Iris pigment epithelial cell (primary cell): ENCODE measurements at regions not wholly inside any gene's neighbourhood (a gene's known extent, or its start where the extent isn't known, plus 50 kb on each side); places are given as distances from the start of the nearest gene placed in this dataset.

Experiments
- DNase-seq: peaks from one replicate; pipeline ENCODE4 v3.0.0-alpha.2; 2011; ENCODE audit warnings: low read depth

DNA sequence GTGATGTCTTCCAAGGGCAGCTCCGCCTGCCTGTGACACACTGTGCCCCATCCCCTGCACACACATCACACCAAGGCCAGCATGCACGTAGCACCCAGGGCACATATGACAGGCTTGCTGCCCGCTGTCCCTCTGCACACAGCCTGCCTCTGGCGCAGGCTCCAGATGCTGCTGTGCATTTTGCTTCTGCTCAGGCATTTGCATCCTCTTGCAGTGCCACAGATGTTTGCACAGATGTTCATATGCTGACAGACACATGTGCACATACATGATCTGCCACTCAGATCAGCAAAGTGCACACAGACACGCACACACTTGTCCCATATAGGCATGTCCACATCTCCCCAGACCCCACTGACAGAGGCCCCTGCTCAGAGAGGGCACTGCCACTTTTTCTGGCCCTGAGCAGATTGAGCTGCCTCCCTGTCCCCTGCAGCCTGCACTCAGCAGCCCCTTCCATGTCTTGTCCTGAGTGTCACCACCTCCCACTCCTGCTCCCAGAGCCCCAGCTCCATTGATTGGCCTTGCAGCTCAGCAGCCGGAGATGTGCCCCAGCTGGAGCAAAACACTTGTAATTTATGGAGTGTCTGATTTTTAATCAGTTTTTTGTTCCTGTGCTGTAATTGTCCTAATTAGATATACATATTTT lies 115.1 kb upstream of the RPL38 start:
- no peak for DNase-seq

DNA sequence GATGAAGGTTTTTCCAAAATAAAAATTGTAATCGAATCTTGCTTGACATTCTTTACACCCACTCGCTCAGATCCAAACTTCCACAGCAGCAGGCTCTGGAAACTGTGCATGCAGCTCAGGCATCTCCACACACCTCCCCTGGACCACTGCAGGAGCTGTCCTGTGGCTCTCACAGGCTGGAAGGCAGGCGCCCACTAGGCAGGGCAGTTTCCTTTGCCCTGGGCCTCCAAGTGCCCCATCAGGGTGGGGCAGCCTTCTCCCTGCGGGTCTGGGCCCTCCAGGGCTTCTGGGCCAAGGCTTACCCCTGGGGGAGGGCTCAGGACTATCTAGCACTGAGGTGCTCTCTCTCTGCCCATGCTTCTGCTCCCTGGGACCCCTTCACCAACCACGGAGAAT lies 114.5 kb upstream of the RPL38 start:
- no peak for DNase-seq

DNA sequence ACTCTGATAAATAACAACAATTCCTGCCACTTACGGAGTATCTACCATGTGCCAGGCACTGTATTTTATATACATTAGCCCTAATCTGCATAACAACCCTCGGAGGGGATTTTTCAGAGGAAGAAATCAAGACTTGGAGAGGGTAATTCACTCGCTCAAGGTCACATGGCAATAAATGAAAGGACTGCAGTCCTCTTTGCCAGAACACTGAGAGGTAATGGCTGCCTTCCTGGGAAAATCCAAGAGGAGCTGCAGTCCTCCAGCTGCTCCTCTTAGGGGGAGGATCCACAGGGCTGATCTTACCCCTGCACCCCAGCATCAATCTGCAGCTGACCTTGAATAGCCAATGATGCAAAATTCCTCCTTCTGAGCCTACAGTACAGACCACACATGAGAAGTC lies 114.1 kb upstream of the RPL38 start:
- no peak for DNase-seq

DNA sequence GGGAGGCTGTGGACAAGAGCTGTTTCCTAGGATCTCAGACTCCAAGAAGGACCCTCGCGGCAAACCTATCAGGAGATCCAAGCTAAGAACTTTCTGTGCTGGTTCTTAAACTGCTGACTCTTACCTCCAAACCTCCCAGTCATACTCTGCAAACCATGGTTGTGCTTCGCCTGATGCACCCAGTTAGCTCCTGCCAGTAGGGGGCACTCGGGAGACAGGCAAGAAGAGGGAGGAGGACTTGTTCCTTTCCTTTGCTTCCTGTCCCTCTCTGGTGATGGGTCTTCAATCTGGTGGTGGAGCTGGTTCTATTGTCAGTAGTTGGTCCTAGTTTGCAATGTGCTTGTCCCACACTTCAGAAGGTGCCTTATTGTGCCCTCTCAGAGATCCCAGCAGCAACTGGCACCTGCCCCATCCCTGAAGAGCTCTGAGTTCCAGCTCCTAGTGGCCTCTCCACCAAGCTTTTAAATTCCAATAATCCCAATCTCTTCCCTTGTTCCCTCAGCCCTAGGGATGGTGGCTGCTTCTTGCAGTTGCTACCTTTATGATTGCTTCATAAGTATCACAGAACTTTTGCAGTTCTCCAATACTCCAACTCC lies 113.5 kb upstream of the RPL38 start:
- DNase-seq = peak; percentile 31

DNA sequence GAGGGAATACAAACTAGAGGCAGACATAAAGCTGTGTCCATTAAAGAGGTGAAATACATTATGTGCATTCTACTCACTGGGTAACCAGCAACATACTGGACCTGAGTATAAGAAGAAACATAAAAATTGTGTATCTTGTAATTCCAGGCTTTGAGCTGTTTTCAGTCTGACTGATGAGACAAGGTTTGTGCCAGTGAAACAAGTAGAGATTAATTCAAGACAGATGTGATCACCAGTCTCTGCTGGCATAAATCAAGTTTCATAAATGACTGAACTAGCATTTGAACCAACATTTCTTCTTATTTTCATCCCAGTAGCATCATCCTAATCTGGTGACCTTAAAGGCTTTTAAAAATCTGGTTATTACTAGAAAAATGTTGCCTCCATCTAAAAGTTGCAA lies 108.8 kb upstream of the RPL38 start:
- no peak for DNase-seq

DNA sequence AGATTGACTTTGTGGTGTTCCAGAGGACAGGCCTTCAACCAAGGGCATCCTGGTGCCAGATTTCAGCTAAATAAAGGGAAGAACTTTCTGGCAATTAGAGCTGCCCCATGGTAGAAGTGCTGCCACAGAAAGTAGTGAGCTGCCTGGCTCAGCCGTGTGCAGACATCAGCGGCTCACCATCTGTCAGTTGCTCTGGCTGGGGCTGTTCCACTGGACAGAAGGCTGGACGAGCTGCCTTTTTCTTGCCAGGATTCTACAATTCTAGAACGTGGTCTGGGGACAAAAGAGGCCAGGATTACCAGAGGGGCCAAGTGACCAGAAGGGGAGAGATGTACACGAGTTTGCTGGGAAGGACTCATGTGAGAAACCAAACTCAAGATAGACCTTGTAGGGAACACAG lies 107.0 kb upstream of the RPL38 start:
- no peak for DNase-seq

DNA sequence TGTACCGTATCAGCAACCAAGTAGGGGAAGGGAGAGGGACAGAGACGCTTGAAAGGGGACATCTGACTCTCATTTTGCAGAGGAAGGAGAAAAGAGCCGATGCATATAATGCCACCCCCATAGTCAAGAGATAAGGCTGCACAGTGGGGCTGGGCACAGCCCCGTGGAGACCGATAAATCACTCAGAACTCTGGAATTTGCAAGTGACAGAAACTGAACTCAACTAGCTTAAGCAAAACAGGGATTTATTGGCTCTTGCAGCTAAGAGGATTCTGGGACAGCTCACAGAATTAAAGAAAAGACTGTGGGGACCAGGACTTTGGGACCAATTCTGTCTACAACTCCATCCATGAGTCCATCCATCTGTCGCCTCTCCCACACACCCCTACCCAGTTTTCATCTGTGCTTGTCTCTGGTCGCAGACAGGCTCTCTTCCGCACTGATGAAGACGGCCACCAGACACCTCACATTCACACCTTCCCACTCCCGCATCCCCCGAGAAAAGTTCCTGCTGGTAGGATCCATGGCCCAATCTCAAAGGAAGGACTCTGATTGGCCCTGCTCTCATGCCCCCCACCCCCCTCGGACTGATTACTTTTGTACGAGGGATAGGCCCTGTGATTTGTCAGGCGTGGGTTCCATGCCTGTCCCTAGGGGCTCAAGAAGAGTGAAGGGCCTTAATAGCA lies 105.9 kb upstream of the RPL38 start:
- no peak for DNase-seq

DNA sequence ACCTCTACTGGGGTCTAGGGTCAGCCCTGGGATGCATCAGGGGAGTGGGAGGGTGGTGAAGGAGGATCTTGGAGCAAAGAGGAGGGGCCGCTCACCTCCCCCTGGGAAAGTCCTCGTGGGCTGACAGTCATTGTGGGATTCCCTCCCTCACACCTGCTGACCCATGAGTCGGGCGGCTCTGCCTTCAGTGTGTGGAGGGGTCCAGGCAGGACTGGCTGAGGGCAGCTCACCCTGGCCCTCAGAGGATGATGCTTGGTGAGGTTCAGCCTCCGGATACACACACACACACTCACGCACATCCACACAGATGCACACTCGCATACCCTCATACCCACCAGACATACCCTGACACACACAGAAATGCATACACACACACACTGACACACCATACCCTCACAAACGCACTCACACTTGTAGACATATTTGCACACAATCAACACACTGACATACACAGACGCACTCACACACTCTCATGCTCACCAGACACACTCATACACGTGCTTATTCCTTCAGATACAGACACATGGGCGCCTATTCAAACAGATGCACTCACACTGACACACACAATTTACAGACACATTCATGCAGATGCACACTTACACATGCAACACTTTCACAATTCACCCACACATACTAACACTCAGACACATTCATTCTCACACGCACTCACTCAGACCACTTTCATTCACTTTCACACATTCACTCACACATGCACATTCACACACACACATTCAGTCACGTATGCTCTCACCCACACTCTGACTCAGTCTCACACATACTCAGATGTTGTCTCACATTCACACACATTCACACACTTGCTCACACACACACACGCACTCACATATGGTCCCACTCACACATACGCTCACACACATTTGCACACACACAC lies 105.1 kb upstream of the RPL38 start:
- no peak for DNase-seq

DNA sequence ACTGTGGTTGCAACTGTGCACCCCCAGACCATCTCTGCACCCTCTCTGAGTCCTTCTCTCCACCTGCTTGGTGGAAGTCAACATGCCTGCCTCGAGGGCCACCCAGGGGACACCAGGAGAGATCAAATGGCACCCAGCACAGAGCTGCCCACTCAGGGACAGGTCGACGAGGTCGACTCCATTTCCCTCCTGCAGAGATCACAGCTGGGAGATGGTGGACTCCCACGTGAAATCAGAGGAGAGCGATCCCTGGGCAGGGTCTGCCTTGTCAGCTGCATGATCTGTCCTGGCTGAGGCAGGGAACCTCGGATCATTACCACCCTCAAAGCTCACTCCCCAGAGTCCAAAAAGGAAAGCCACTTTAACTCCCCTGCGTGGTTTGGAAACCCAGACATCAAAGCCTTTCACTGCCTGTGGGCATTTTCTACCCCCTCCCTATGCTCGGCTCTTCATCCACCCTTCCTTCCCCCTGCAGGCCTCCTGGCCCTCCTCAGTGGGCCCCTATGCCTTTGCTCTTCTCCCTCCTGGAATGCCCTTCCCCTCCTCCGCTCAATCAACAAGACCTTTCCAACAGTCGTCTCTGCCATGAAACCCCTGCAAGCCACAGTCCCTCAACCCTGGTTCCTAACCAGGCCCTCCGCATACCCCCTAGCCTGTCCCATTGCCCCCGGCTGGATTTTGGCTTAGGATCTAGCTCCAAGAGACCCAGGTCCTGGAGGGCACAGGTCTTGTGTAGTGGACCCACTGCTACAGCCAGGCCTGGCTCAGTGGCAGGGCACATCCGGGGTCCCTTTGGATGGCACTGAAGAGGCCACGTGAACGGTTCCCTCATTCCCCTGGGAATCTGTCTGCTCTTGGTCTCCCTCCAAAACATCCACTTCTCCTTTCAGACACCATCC lies 103.8 kb upstream of the RPL38 start:
- no peak for DNase-seq

DNA sequence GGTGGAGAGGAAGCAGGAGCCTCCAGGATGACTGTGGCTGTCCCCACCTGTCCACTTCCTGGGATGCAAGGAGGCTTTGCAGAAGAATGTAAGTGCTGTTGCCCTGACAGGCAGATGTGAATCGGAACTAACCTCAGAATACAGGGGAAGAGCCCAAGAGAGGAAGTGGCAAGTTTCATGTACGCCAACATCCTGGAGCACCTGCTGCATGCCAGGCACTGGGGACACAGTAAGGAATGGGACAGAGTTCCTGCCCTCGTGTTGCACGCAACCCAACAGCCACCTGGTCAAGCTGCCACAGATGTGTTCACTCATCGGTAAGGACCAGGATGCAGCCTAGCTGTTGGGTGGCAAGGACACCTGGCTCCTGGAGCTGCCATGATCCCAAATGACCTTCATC lies 98.6 kb upstream of the RPL38 start:
- no peak for DNase-seq

DNA sequence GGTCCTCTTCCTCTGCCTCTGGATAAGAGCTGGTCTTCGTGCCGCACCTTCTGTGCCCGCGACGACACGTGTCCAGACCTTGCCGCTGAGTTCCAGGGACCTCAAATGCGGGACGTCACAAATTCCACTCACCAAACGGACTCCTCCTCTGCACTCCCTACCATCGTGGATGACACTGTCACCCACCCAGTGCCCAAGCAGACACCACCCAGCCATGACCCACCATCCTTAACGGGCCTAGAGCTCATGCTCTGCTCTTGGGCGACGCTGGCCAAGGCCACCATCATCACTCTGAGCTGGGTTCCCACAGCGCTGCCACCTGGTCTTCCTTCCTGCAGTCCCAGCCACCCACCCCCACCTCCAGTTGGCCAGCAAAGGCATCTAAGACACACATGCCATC lies 96.4 kb upstream of the RPL38 start:
- no peak for DNase-seq

DNA sequence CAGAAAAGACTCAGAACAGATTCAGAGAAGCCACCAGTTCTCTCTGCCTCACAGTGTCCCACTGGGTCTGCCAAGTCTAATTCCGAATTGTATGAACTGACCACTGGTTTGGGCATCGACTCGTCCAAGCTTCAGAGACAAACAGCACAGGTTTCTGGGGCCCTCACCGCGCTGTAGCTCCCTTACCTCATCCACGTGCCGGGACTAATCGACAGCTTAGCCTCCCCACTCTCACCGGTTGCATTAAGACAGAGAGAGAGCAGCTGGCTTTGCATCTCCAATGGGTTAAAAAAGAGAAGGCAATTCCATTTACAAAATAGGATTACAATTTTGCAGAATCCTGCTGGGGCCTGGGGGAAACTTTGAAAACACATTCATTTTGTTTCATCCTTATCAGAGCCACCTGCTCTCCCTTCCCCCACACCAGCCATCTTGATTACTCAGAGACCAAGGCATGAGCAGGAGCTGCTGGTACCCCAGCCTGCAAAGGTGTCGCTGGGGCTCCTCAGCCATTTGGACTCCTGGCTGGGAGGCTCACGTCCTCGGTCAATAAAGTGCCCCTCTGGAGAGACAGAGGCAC lies 95.3 kb upstream of the RPL38 start:
- DNase-seq = no peak

DNA sequence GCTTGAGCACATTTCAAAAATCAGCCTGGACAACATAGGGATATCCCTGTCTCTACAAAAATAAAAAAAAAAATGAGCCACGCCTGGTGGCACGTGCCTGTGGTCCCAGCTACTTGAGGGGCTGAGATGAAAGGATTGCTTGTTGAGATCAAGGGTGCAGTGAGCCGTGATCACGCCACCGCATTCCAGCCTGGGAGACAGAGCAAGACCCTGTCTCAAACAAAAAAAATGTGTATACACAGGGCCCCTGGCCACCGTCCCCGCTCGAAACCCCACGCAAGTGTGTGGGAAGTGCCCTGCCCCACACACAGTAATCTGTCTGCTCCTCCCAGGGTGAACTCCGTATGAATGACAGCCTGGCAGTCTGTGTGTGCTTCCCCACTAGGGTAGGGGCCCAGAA lies 93.0 kb upstream of the RPL38 start:
- DNase-seq = no peak

DNA sequence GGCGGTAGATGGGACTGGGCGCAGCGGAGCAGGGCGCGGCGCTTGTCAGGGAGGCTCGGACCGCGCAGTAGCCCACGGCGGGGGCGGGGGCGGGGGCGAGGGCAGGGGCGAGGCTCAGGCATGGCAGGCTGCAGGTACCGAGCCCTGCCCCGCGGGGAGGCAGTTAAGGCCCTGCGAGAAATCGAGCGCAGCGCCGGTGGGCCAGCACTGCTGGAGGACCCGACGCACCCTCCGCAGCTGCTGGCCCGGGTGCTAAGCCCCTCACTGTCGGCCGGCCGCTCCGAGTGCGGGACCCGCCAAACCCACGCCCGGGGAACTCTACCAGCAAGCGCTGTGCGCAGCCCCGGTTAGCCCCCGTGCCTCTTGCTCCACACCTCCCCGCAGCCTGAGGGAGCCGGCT lies 90.2 kb upstream of the RPL38 start:
- no peak for DNase-seq

DNA sequence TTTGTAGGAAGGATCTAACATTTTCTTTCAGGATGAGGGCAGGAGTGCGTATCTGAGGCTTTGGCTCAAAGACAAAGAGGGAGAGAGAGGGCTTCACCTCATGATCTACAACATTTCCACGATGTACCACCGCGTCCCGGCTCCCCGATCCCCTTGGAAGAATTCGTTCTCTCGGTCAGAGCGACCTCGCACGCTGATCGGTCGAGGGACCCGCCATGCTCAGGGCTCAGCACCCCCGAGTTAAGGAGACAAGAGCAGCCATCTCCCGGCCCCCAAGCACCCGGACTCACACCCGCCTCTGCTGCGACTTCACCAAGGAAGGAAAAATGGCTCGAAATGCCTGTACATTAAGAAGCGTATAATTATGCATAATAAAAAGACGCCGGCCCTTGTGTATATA lies 89.5 kb upstream of the RPL38 start:
- no peak for DNase-seq

DNA sequence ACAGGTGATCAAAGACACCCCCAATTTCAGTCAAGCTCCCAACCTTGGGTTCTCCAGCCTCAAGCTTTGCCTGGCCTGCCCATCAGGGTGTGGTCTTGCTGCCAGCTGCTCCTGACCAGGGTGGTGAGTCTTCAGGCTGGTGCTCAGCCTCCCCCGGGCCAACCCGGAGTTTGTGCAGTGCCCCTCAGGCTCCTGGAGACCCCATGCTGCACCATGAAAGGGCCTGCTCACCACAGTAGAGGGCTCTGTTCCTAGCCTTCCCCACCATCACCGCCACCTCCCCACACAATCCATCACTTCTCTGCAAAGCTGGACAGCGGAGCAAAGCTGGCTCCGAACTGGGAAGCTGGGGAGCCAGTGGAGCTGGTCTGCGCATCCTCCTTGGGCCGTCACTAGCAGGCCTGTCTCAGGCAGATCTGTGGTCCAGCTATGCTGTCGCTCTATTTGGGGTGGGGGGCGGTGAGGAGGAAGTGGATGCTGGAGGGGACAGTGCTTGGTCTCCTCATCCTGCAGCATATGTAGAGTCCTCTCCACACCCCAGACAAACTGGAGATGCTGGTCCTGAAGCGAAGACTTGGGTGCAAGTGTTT lies 88.5 kb upstream of the RPL38 start:
- no peak for DNase-seq

DNA sequence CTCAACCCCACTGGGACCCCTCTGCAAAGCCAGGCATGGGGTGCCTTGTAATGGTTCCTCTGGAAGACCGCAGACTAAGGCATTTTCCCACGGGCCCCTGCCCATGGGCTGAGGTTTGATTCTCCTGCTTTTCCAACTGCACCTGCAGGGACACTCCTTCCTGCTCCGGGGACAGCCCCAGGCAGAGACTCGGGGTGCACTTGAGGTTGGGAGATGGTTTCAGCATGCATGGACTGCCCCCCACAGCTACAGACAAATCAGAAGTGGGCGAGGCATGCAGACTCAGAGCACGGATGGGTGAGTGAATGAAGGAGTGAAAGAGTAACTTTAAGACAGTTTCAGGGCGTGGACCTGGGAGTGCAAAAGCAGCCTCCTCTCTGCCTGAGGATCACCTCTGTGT lies 87.9 kb upstream of the RPL38 start:
- no peak for DNase-seq

DNA sequence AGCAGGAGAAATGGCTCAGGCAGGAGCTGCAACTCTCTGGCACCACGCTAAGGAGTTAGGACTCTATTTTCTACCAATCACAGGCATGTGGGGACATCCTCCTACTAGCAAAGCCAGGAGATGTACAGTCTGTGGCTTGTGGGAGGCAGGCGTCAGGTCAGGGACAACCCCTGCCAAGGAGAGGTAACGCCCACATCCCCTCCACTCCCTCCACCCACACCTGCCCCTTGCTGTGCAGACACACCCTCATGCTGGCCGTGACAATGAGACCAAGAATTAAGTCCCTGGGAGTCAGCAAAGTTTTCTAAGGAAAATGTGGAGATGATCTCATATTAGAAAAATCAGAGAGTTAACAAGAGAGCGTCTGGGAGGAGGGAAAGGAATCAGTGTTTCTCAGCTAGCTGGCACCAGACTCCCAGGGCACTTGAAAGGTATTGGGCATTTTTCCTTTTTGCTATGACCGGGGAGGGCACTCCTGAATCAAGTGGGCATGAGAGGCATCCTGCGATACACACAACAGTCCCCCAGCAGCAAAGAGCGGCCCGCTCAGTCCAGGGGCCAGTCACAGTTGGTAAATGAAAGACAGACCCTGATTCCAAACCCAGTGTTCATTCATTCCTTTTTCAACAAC lies 87.3 kb upstream of the RPL38 start:
- no peak for DNase-seq

DNA sequence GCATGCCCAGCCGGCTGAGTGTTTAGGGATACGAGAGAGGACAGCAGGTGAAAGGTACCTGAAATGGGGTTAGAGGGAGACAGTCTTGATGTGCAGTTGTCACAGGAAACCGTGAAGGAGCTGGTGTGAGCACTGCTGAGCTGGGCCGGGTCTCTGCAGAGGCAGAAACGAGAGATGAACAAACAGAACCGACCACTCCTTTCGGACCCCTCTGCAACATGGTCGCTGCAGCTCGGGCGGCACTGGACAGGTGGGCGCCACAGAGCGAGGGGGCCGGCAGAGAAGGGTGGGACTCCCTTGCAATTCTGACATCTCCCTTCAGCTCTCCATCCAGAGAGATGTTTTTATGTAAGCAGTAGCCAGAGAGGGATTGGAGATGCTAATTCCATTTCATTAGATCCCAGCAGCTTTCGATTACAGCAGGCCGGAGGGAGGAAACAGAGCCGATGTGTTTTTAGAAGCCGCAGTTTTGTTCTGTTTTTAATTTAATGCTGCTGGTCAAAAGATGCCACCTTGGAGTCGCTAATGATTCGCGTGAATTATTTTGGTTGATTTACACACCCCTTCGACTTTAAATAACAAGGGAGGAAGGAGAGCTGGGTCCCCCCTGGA lies 86.3 kb upstream of the RPL38 start:
- DNase-seq = no peak

DNA sequence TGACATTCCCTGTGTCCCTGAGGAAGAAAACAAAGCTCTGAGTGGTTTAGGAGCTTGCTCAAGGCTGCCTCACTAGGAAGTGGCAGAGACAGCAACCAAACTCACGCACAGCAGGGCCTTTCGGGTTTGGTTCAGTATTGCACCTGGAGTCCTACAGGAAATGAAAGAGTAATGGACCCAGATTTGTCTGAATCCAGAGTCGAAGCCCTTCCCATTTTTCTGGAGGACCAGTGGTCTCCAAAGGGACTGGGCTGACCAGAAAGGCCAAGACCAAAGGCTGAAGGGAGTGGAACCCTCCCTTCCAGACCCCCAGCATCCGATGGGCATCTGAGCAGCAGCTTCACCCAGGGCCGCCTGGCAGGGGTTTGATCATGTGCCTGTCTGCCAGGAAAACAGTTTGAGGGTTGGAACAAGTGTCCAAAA lies 85.5 kb upstream of the RPL38 start:
- no peak for DNase-seq
